NCI-H146 (cell line): ENCODE measurements at regions not wholly inside any gene's neighbourhood (a gene's known extent, or its start where the extent isn't known, plus 50 kb on each side); places are given as distances from the start of the nearest gene placed in this dataset.
A peak's percentile ranks its signal among the peaks of the same experiment; 100 is the strongest.

Source experiments
- DNase-seq: peaks from one replicate; lab custom pipeline; 2025; lab: John Stamatoyannopoulos, UW

GRCh38 chr9:74218385-74219063, 278.6 kb upstream of the RORB start:
- DNase-seq, result no peak

- no peak for DNase-seq
Observed at GRCh38 chr9:74220327-74220726, 276.8 kb upstream of the RORB start.

- no peak for DNase-seq
Observed at GRCh38 chr9:74236857-74237256, 260.3 kb upstream of the RORB start.

GRCh38 chr9:74245866-74246497, 251.2 kb upstream of the RORB start:
- DNase-seq, result no peak

- no peak for DNase-seq
Observed at GRCh38 chr9:74255489-74255984, 241.6 kb upstream of the RORB start.

GRCh38 chr9:74275872-74276508, 221.1 kb upstream of the RORB start:
- no peak for DNase-seq

GRCh38 chr9:74277532-74277931, 219.6 kb upstream of the RORB start:
- DNase-seq, result no peak

- peak; percentile 0 for DNase-seq
Observed at GRCh38 chr9:74281674-74282073, 215.5 kb upstream of the RORB start.

- no peak for DNase-seq
Observed at GRCh38 chr9:74282526-74283253, 214.4 kb upstream of the RORB start.

GRCh38 chr9:74284581-74285450, 212.3 kb upstream of the RORB start:
- no peak for DNase-seq

GRCh38 chr9:74293479-74293878, 203.7 kb upstream of the RORB start:
- no peak for DNase-seq

GRCh38 chr9:74303945-74304344, 193.2 kb upstream of the RORB start:
- DNase-seq, result no peak

- DNase-seq, result no peak
Observed at GRCh38 chr9:74304598-74304997, 192.5 kb upstream of the RORB start.

- DNase-seq, result no peak
Observed at GRCh38 chr9:74309654-74310053, 187.5 kb upstream of the RORB start.

- DNase-seq, result no peak
Observed at GRCh38 chr9:74317235-74317634, 179.9 kb upstream of the RORB start.

- DNase-seq, result no peak
Observed at GRCh38 chr9:74321396-74321795, 175.7 kb upstream of the RORB start.

- DNase-seq, result no peak
Observed at GRCh38 chr9:74322661-74323314, 174.3 kb upstream of the RORB start.

- DNase-seq, result no peak
Observed at GRCh38 chr9:74330487-74331214, 166.5 kb upstream of the RORB start.

GRCh38 chr9:74331607-74332006, 165.5 kb upstream of the RORB start:
- DNase-seq, result no peak

- DNase-seq, result no peak
Observed at GRCh38 chr9:74333384-74334032, 163.6 kb upstream of the RORB start.
